Thyroid gland (tissue), 4 donors: ENCODE measurements at regions not wholly inside any gene's neighbourhood (a gene's known extent, or its start where the extent isn't known, plus 50 kb on each side); places are given as distances from the start of the nearest gene placed in this dataset.

Experiments used
- POLR2A ChIP-seq, 2 donors: fragments of 450-650 bp; IDR thresholded peaks; one replicate each; pipeline ENCODE4 v1.6.1; 2017; ENCODE audit warnings: antibody characterized with exemption in 2 of 2, mild to moderate bottlenecking in 2 of 2, moderate library complexity in 1 of 2
- TF ChIP-seq, protein P1 (sequence below), 6 experiments: fragments of 200-600 bp in 3 of 6; fragments of 450-650 bp in 3 of 6; sonication (generic) in 3 of 6; IDR thresholded peaks; one replicate each; pipeline ENCODE4 v1.5.1; 2016 to 2019; ENCODE audit warnings: antibody characterized with exemption in 6 of 6, mild to moderate bottlenecking in 2 of 6, inconsistent platforms in 1 of 6, moderate library complexity in 1 of 6

DNA sequence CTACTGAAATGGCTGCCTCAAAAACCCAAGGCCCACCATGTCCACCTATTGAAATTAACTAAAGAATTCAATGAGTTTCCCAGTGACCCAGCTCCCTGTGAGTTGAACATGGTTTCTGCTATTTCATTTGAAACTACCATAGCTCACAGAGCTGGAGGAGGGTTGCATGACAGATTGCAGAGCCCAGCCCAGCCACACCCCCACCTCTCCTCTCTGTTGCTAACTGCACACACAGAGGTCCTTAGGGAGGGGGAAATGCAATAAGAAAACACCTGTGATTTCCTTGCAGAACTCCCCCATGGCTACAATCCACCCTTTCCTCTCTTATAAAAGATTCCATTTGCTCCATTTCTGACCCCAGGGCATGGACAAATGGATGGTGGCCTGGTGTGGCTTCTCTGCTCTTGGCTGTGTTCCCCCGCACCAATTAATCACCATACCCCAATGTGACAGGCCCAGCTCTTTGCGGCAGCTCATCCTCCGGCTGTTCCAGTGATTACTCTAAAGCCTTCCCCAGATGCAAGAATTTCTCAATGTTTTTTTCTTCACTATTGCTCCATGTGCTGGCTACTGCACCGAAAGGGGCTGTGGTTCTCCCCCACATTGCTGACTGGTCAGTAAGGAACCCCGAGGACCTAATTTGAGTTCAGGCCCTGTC, 208.4 kb upstream of the KBTBD8 start:
- no peak for TF ChIP-seq POLR2A (IDR thresholded peaks at IDR 0.05)
- TF ChIP-seq, protein P1, sequence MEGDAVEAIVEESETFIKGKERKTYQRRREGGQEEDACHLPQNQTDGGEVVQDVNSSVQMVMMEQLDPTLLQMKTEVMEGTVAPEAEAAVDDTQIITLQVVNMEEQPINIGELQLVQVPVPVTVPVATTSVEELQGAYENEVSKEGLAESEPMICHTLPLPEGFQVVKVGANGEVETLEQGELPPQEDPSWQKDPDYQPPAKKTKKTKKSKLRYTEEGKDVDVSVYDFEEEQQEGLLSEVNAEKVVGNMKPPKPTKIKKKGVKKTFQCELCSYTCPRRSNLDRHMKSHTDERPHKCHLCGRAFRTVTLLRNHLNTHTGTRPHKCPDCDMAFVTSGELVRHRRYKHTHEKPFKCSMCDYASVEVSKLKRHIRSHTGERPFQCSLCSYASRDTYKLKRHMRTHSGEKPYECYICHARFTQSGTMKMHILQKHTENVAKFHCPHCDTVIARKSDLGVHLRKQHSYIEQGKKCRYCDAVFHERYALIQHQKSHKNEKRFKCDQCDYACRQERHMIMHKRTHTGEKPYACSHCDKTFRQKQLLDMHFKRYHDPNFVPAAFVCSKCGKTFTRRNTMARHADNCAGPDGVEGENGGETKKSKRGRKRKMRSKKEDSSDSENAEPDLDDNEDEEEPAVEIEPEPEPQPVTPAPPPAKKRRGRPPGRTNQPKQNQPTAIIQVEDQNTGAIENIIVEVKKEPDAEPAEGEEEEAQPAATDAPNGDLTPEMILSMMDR (IDR thresholded peaks at IDR 0.05) = no peak
